MCF 10A (cell line): ENCODE measurements at regions not wholly inside any gene's neighbourhood (a gene's known extent, or its start where the extent isn't known, plus 50 kb on each side); places are given as distances from the start of the nearest gene placed in this dataset.

Source experiments
- BruUV-seq: library from RNA; stranded (reverse); fragments of 400-500 nt; replicated peaks from 2 replicates; lab custom pipeline; 2021; lab: Mats Ljungman, UMichigan
- CTCF ChIA-PET: fragments of 300-600 bp; sonication (Branson Sonifier 250); formaldehyde crosslinking; extraction: SDS; loops from one replicate; lab custom pipeline; 2021; ENCODE audit warnings: antibody characterized with exemption, inconsistent platforms; lab: Yijun Ruan, JAX
- POLR2A ChIA-PET: fragments of 300-600, 350-650 bp; sonication (Branson Sonifier 250); formaldehyde crosslinking; extraction: SDS; loops from one replicate; lab custom pipeline; 2020; ENCODE audit warnings: antibody characterized with exemption, inconsistent platforms; lab: Yijun Ruan, JAX
- DNase-seq: peaks from one replicate; pipeline ENCODE4 v3.0.0-alpha.2; 2018; ENCODE audit not compliant: unreplicated experiment
- H3K27ac Mint-ChIP-seq: one replicate; pipeline ENCODE4 v1.8.0; 2022; ENCODE audit warnings: mild to moderate bottlenecking, low read depth, mixed read lengths; ENCODE audit not compliant: unreplicated experiment
- H3K27me3 Mint-ChIP-seq: one replicate; pipeline ENCODE4 v1.8.0; 2022; ENCODE audit warnings: mixed read lengths; ENCODE audit not compliant: insufficient read depth, unreplicated experiment
- H3K36me3 Mint-ChIP-seq: one replicate; pipeline ENCODE4 v1.8.0; 2022; ENCODE audit warnings: mild to moderate bottlenecking, moderate library complexity, mixed read lengths; ENCODE audit not compliant: insufficient read depth, unreplicated experiment
- H3K4me1 Mint-ChIP-seq: one replicate; pipeline ENCODE4 v1.8.0; 2022; ENCODE audit warnings: mixed read lengths; ENCODE audit not compliant: insufficient read depth, unreplicated experiment
- H3K4me3 Mint-ChIP-seq: one replicate; pipeline ENCODE4 v1.8.0; 2022; ENCODE audit warnings: mild to moderate bottlenecking, moderate library complexity, mixed read lengths; ENCODE audit not compliant: unreplicated experiment
- H3K9me3 Mint-ChIP-seq: one replicate; pipeline ENCODE4 v1.8.0; 2022; ENCODE audit warnings: mixed read lengths; ENCODE audit not compliant: unreplicated experiment
- CTCF ChIP-seq: fragments of 200-600 bp; IDR thresholded peaks from one replicate; pipeline ENCODE4 v1.8.0; 2022; ENCODE audit warnings: antibody characterized with exemption, mild to moderate bottlenecking; ENCODE audit not compliant: unreplicated experiment
- intact Hi-C: fragments of 100-400 bp; cut with micrococcal nuclease; formaldehyde crosslinking; loops from 2 replicates; pipeline ENCODE4 v1.14.1; 2022

GRCh38 chr5:174303035-174303434 lies 257.5 kb downstream of the NSG2 start:
- intact Hi-C loops = no loop called here

GRCh38 chr5:174303437-174304045 lies 258.0 kb downstream of the NSG2 start:
- no peak for TF ChIP-seq CTCF
- H3K27ac Mint-ChIP-seq = no peak overlapping the region
- peaks cover 45% of the 10 kb centered on the region for H3K27me3 Mint-ChIP-seq
- no peaks in the 10 kb centered on the region for H3K9me3 Mint-ChIP-seq
- BruUV-seq = no TSS peak
- H3K4me3 Mint-ChIP-seq = no peak overlapping the region
- H3K4me1 Mint-ChIP-seq = no peaks in the 10 kb centered on the region
- ChIA-PET CTCF (interaction anchor here (0.7 to 20.8 kb wide), 6 partner anchors 8 to 253 kb away, joined by 3 to 588 read pairs (median 8); partner anchors contain the start of gene NSG2), POLR2A (interaction anchor here (0.5 to 0.6 kb wide), 2 partner anchors 84 to 1144 kb away, joined by 3 read pairs; no protein-coding TSS in a partner anchor)
- H3K36me3 Mint-ChIP-seq = no peaks in the 10 kb centered on the region
- no peak for DNase-seq
- intact Hi-C loops = no loop called here

More at GRCh38 chr5:174303035-174303434, 257.5 kb downstream of the NSG2 start:
- no peaks in the 10 kb centered on the region for H3K36me3 Mint-ChIP-seq
- H3K9me3 Mint-ChIP-seq = no peaks in the 10 kb centered on the region
- CTCF ChIA-PET = interaction anchor here (0.5 to 20.8 kb wide), 5 partner anchors 9 to 253 kb away, joined by 3 to 588 read pairs (median 10); partner anchors contain the start of gene NSG2
- POLR2A ChIA-PET = interaction anchor here (0.5 kb wide), 1 partner anchor 83 kb away, joined by 3 read pairs; no protein-coding TSS in a partner anchor
- no peaks in the 10 kb centered on the region for H3K4me1 Mint-ChIP-seq
- H3K27me3 Mint-ChIP-seq = peaks cover 45% of the 10 kb centered on the region
- no peak for DNase-seq
- no peak for TF ChIP-seq CTCF
- H3K27ac Mint-ChIP-seq = no peak overlapping the region
- H3K4me3 Mint-ChIP-seq = no peak overlapping the region
- no TSS peak for BruUV-seq

- TF ChIP-seq CTCF = no peak
- peaks cover 45% of the 10 kb centered on the region for H3K27me3 Mint-ChIP-seq
- ChIA-PET POLR2A (interaction anchor here (0.8 kb wide), 1 partner anchor 259 kb away, joined by 3 read pairs; the partner anchor contains the start of gene NSG2), CTCF (interaction anchor here (2.7 to 20.8 kb wide), 2 partner anchors 12 to 255 kb away, joined by 10 to 588 read pairs; partner anchors contain the start of gene NSG2)
- intact Hi-C loops = no loop called here
- H3K4me1 Mint-ChIP-seq = no peaks in the 10 kb centered on the region
- BruUV-seq = no TSS peak
- no peak overlapping the region for H3K4me3 Mint-ChIP-seq
- no peak overlapping the region for H3K27ac Mint-ChIP-seq
- H3K36me3 Mint-ChIP-seq = no peaks in the 10 kb centered on the region
- DNase-seq = no peak
- H3K9me3 Mint-ChIP-seq = no peaks in the 10 kb centered on the region
These were observed 259.8 kb downstream of the NSG2 start for GRCh38 chr5:174305241-174305681.

GRCh38 chr5:174306345-174307030 lies 261.0 kb downstream of the NSG2 start:
- peaks cover 44% of the 10 kb centered on the region for H3K27me3 Mint-ChIP-seq

More at GRCh38 chr5:174306345-174307030, 261.0 kb downstream of the NSG2 start:
- POLR2A ChIA-PET = interaction anchor here (0.8 kb wide), 1 partner anchor 261 kb away, joined by 3 read pairs; the partner anchor contains the start of gene NSG2
- intact Hi-C loops = no loop called here
- no peaks in the 10 kb centered on the region for H3K36me3 Mint-ChIP-seq
- H3K27ac Mint-ChIP-seq = no peak overlapping the region
- H3K4me1 Mint-ChIP-seq = no peaks in the 10 kb centered on the region
- no peak overlapping the region for H3K4me3 Mint-ChIP-seq
- H3K9me3 Mint-ChIP-seq = no peaks in the 10 kb centered on the region
- TF ChIP-seq CTCF = no peak
- CTCF ChIA-PET = interaction anchor here (20.8 kb wide), 1 partner anchor 256 kb away, joined by 588 read pairs; the partner anchor contains the start of gene NSG2
- BruUV-seq = no TSS peak
- DNase-seq = no peak
